Smooth muscle cell of the brain vasculature (primary cell): ENCODE measurements at regions not wholly inside any gene's neighbourhood (a gene's known extent, or its start where the extent isn't known, plus 50 kb on each side); places are given as distances from the start of the nearest gene placed in this dataset.

Experiments
- DNase-seq: peaks from one replicate; pipeline ENCODE4 v3.0.0-alpha.2; 2012; ENCODE audit warnings: low read depth, low spot score

DNA sequence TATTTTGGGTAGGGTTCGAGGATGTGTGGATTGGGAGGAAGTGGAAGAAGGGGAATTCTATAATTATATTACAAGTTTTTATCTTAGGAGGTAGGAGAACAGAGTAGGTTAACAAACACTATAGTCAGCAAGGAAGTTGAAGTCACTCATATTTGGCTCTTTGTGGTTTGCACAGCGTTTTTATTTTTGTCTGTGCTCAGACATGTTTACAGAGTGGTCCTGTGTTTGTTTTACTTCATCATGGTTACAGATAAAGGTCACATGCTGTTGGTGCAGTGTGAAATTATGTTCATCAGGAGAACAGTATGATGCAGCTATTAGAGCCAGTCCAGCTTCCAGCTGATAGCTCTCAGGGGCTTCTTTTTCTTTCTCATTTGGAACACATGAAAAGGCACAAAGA, 299.9 kb upstream of the SFRP2 start:
- DNase-seq = no peak

DNA sequence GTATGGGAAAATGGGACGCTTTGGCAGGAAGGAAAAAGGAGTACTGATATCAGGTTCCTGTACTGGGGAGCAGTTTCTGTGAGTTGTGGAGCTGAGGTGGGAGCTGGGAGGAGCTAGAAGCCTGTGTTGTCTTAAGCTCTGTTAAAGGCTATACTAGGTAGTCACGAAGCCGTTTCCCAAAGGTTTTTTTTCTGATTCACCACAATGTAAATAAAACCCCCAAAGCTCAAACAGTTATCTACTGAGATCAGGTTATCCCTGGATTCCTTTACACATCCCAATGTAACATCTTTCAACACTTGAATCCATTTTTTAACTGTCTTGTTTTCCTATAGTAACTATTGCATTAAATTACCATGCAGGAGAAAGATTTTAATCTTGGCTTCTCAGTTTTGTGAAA, 297.4 kb upstream of the SFRP2 start:
- DNase-seq = no peak

DNA sequence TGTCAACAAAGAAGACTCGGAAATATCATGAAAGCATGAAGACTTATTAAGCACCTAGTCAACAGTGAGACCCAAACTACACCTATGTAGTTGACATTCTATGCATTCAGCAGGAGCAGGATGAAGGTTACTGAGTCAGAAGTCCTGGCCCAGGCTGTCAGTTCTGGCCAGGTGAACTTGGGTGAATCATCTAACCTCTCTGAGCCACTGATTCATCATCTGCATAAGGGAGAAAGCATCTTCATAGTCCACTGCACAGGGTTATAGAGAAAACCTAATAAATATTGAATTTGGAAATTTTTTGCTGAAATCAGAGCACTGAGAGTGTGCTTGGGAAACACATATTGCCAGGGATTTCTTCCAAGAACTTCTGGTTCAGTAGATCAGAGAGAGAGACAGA, 296.0 kb upstream of the SFRP2 start:
- DNase-seq = no peak

DNA sequence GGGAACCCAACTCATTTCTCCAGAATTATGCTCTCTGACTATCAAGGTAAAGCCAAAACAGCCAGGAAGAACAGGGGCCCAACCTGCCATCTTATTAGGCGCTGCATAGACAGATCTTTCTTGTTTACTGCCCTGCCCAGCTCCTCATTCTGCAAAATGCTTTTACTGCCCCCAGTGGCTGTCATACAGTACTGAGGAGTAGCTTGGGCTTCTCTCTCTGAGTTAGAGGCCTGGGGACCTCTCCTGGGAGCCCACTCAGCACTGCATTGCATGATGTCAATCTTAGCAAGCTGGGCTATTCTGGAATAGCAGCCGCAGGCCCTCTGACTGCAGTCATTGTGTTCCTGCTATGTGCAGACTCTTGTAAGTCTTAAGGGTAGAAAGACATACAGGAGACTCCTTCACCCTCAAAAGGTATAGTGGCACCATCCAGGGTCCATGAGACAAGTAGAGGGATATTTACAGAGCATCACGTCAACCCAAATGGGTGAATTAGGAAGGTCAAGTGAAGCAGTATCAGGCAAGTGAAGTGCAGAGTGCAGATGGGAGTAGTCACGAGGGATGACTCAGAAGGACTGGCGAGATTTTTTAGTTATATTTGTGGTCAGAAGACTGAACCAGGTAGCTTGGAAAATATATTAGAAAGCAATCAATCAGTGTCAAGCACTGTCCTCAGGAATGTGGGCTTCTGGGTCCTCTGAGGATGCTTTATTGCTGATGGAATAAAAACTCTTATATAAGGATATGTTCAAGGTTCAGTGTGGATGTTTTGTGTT, 294.1 kb upstream of the SFRP2 start:
- DNase-seq = no peak

DNA sequence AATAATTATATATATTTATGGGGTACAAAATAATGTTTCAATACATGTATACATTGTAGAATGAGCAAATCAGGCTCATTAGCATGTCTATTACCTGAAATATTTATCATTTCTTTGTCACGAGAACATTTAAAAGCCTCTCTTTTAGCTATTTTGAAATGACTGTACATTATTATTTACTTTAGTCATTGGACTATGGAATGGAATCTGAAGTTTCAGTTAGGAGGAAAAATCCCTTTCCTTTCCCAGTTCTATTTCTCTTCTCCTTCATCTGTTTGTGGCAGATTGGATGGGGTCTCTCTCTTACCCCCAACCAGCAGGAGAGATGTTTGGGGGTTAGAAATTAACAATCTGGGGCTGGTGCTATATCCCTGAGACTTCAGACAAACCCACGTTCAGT, 292.5 kb upstream of the SFRP2 start:
- no peak for DNase-seq

DNA sequence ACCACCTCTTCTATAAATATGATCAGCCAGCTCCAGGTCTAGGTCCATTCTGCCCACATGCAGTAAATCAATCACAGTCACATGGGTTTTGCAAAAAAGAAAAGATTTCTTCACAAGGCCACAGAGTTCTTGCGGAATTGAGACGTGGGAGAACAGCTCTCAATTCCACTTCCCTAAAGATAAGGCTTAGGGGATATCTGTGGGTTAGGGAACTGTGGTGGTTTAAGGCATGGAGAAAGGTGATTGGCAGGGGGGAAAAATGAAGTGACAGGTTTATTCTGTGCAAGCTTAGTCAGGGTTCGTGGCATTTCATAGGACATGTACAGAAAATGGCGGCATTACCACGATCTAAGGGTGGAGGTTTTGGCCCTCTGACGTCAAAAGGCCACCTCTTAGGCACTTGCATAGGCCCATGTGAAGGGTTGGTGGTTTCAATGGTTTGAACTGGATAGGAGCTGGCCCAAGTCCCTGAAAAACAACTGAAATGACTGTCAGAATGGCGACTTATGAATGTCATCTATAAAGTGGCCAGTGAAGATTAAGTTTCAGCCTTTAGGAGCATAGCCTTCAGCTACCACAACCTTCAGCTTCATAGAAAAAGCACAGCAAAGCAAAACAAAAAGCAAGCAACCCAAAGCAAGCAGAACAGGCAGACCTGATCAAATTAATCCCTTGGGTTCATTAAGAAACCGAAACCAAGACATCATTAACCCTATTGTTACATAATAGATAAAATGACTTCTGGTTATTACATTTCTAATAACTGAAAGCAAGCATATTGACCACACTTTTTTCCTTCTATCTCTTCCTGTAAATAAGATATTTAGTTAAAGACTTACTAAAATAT, 289.8 kb upstream of the SFRP2 start:
- DNase-seq = no peak

DNA sequence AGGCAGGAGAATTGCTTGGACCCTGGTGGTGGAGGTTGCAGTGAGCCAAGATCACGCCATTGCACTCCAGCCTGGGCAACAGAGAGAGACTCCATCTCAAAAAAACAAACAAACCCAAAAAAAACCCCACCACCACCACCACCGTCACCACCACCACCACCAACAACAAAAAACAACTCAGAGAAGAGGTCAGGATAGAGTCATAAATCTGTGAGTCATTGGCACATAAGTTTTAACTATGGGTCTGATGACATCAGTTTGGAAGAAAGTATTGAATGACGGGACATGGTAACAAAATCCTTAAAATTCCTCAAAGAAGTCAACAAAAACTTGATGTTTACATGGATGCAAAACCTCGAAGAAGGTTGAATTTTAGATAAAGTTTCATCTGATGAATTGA, 288.0 kb upstream of the SFRP2 start:
- no peak for DNase-seq

DNA sequence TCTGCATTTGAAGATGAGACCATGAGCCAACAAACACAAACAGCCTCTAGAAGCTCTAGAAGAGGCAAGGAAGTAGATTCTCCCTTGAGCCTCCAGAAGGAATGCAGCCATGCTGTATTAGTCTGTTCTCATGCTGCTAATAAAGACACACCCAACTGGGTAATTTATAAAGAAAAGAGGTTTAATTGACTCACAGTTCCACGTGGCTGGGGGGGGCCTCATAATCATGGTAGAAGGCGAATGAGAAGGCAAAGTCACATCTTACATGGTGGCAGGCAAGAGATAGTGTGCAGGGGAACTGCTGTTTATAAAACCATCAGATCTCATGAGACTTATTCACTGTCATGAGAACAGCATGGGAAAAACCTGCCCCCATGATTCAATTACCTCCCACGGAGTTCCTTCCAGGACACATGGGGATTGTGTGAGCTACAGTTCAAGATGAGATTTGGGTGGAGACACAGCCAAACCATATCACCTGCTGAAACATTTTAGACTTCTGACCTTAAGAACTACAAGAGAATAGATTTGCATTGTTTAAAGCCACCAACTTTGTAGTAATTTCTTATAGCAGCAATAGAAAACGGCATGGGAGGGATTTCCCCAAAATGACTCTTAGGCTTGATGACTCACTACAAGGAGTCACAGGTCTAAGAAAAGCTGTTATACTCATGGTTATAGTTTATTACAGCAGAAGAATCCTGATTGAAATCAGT, 284.4 kb upstream of the SFRP2 start:
- no peak for DNase-seq

DNA sequence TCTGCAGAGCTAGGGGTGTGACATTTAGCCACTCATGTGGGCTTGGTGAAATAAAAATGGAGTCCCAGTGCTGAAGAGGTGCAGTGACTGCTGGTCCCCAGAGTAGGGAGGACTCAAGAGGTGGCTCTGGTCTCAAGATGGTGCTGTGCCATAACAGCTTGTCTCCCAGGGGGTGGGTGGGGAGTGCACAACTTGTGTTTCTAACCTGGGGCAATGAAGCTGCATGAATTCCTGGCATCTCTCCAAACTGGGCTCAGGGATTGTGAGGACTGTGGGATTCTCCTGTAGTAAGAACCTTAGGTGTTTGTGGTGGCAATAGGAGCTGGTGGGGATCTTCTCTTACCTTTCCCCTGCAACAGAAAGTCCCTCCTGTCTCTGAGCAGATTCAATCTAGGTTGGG, 278.9 kb upstream of the SFRP2 start:
- DNase-seq = no peak

DNA sequence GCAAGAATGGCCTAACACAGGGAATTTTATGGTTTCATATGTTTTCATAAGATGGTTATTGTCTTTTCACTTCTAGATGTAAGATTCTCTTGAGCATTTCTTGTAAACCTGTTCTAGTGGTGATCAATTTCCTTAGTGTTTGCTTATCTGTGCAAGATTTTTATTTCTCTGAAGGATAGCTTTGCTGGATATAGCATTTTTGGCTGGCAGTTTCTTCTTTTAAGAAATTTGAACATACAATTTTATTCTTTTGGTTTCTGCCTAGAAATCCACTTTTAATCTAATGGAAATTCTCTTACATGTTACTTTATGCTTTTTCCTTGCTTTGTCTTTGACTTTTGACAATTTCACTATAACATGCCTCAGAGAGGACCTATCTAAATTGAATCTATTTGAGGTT, 276.5 kb upstream of the SFRP2 start:
- no peak for DNase-seq

DNA sequence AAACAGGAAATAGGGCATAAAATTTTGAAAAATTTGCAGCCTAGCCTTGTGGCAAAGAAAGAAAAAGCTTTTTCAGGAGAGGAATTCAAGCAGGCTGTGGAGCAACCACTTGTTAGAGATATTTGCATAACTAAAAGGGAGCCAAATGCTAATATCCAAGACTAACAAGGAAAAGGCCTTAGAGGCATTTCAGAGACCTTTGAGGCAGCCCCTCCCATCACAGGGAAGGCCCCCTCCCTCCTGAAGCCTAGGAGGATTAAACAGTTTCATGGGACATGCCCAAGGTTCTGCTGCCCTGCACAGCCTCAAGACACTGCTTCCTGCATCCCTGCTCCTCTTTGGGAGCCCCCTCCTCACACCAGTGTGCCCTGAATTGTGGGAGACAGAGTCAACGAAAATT, 275.4 kb upstream of the SFRP2 start:
- DNase-seq = no peak

DNA sequence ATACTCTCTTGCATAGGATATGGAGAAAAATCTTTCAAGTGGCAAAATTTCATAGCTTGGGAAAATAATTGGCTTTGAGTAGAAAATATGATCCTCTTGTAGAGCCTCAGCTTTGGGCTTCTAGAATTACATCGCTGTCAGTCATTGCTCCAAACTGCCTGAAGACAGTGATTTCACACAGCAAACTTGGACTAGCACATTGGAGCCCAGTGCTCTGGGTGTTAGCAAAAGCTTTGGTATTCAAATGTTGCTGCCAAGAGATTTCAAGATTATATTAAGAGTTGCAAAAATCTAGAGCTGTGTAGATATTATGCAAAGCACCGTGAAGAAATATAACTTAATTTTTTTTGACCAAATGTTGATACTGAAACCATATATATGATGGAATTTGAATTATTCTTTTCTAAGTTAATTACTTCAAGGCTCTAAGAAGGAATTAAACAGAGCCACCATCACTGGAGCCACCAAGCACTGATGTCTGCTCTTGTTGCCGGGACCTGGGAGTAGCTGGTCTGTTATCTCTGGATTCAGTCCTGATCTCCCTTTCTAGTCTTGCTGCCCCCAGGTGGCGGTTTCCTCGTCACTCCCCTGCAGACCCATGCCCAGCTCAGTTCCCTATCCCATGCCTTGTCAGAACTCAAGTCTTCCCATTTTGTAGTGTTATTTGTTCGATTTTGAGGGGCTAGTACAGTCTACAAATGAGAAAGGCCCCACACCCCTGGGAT, 260.7 kb upstream of the SFRP2 start:
- DNase-seq = no peak

DNA sequence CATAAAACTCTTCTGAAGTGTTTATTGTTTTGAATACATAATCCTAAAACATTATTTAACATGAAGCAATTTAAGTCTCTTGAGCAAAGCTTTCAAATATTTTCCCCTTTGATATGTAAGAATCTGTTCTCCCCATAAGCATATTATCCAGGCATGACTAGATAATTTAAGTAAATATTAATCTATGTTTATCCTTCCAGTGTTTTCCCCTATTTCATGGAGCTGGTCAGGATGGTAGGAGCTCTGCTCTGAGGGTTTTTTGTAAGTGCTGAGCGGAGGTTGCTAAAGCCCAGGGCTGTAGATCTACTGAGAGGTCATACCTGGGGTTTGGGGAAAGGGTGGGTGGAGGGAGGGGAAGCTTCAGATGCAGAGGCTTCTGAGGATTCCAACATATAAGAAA, 258.9 kb upstream of the SFRP2 start:
- DNase-seq = no peak

DNA sequence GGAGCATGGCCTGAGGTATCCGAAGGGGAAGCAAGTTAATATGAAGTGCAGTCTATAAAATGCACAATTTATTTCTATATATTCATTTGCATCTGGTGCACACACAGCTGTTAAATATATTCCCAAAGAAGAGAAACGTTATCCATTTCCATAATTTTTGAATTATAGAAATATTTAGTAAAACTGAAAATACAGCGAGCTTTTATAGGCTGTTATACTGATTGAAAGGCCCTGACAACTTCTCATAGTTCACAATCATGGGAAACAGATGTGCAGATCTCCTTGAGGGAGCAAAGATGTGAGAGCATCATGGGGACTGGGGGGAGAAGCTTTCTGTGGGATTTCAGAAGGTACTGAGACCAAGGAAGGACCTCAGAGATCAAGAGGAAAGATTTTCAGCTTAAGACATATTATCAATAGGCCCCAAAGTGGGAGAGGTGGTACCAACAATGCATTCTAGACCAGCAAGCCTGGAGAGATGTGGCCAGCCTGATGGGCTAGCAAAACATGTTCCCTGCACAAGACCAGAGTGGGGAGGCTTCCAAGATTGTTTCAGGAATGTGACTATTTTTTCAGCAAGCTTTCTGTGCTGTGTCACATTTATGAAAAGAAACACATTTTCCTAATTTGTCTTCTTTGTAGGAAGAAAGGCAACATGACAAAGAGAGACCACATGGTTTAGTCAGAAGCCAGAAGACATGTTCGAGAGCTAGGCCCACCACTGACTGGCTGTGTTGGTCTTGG, 256.0 kb upstream of the SFRP2 start:
- no peak for DNase-seq

DNA sequence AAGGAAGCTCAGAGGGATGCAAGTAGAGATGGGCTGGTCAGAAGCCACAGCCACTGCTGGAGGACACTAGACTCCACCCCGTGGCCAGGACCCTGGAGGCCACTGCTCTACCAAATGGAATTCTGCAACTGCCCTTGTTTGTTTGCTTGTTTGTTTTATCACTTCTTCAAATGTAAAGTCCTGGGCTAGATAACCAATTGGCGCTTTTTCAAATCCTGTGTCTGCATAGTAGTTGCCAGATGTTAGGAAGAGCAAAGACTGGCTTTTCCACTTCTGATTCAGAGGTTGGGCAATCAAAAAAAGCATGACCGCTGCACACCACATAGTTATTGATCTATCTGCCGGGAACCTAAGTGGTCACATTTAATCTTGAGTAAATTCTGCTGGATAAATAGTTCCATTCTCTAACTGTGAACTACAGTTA, 255.2 kb upstream of the SFRP2 start:
- no peak for DNase-seq

DNA sequence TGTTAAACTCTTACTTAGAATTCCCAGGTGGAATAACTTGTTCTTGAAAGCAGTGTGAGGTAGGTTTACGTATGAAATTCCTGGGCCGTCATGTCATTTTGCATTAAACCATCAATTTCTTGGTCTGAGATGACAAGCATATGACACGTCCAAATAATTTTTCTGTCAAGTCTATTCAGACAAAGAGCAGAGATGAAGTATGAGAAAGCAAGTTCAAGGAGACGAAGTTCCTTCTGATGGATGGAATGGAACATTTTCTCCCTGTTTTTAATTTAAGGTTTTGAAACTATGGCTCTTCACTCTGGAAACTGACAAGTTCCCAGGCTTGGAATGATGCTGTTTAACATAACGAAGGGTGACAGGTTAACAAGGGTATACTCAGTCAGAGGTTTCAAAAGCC, 252.8 kb upstream of the SFRP2 start:
- no peak for DNase-seq

DNA sequence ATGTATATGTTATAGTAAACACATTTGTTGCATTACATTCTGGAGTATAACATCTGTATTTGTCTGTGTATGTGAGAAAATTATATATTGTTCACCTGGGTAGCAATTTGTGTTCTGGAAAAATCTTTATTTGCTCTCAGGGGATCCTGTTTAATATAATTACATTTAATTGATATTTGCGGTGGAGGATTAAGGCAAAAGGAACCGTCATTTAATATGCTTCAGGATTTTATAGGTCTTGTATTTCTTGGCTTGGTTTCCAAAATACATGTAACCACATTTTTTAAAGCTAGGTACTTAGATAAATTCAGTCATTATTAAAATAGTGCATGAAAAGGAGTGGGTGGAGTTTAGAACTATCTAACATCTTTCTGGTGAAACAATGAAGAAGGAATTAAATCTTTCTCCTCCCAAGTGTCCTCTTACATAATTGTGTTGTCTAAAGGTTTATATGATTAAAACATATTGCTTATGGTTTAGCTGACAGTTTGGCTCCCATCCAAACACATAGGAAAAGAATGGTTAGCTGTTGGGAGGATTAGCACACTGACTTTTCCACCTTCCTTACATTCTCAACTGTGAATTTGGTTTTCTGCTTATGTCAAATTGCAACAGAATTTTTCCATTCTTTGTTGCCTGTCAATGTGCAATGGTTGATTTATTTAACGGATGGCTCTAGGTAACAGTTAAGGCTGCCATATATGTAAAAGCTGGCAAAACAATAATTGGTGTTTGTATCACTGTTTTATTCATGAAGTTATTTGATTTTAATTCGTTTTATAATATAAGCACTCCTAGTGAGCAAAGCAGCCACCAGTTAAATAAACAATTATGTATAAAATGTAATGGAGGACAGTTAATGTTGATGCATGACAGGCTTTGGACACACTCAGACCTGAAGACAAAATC, 250.8 kb upstream of the SFRP2 start:
- no peak for DNase-seq

DNA sequence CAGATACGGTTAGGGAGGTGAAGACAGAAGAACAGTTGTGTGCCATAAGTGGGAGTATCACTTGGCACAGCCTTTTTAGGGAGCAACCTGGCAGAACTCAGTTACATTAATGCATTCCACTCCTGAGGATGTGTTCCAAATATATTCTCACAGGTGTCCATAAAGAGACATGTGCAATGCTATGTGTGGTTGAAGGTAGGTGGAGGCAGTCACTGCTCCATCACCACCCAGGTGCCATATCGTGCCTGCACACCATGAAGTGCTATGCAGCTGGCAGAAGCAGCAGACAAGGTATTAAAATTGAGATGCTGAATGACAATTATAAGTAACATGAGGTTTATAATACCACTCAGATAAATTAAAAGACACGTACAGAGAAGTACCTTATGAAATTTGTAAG, 248.0 kb upstream of the SFRP2 start:
- DNase-seq = no peak

DNA sequence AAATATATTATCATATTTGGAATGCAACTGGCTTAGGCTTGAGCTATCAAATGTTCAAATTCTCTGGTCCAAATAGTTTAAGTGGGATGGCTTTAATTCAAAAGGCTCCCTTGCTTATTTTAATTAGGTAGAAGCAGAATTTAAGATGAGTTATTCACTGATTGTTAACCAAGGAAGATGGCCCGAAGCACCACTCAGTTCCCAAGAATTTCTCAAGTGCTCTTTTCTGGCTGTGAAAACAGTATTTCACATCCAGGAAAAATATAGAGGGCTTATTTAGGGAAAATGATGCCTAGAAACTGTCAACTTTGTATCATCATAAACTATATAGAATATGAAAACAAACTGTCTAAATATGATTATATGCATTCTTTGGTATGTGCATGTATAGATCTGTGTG, 246.5 kb upstream of the SFRP2 start:
- DNase-seq = no peak

DNA sequence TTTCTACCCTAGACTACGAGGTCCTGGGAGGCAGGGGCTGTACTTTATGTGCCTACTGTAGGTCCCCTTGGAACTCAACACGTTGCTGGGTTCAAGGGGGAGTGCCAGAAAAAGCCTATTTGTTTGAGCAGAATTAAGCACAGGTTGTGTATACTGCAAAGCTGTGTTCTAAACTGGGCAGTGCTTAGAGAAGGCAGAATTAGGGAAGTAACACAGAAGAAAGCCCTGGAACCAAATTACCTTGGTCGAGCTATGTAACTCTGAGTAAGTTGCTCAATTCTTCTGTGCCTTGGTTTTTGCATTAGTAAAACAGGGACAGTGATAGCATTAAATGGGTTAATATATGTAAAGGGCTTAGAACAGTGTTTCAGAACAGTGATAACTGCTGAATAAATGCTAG, 245.0 kb upstream of the SFRP2 start:
- DNase-seq = no peak
